DOHH2 (cell line): ENCODE measurements at regions not wholly inside any gene's neighbourhood (a gene's known extent, or its start where the extent isn't known, plus 50 kb on each side); places are given as distances from the start of the nearest gene placed in this dataset.

Source experiments
- H3F3A ChIP-seq: fragments of 200-600 bp; sonication (generic), shearing (Covaris generic); 2 replicates; pipeline ENCODE4 v1.6.0; 2016; ENCODE audit warnings: antibody characterized with exemption, mild to moderate bottlenecking; ENCODE audit not compliant: control insufficient read depth, insufficient read depth
- H3K27ac ChIP-seq: fragments of 200-600 bp; sonication (generic); 2 replicates; pipeline ENCODE4 v1.5.1; 2014; ENCODE audit warnings: low read depth, mild to moderate bottlenecking, low read length, moderate library complexity
- H3K27me3 ChIP-seq: fragments of 200-600 bp; sonication (generic); 2 replicates; pipeline ENCODE4 v1.6.1; 2014; ENCODE audit warnings: mild to moderate bottlenecking, low read length, mixed read lengths; ENCODE audit not compliant: control insufficient read depth
- H3K36me3 ChIP-seq: fragments of 200-600 bp; sonication (generic); 2 replicates; pipeline ENCODE4 v1.6.1; 2014; ENCODE audit warnings: mild to moderate bottlenecking, low read length, moderate library complexity, mixed read lengths; ENCODE audit not compliant: control insufficient read depth
- H3K4me1 ChIP-seq: fragments of 200-600 bp; sonication (generic); 2 replicates; pipeline ENCODE4 v1.6.1; 2014; ENCODE audit warnings: mild to moderate bottlenecking, low read length, mixed read lengths; ENCODE audit not compliant: control insufficient read depth
- H3K4me2 ChIP-seq: fragments of 200-600 bp; sonication (generic); 2 replicates; pipeline ENCODE4 v1.6.0; 2014; ENCODE audit warnings: mild to moderate bottlenecking, low read length, moderate library complexity
- H3K4me3 ChIP-seq: fragments of 200-600 bp; sonication (generic); 2 replicates; pipeline ENCODE4 v1.5.1; 2014; ENCODE audit warnings: mild to moderate bottlenecking, low read length, mixed read lengths
- H3K79me2 ChIP-seq: fragments of 200-600 bp; sonication (generic); 2 replicates; pipeline ENCODE4 v1.6.1; 2014; ENCODE audit warnings: mild to moderate bottlenecking, low read length, mixed read lengths; ENCODE audit not compliant: control insufficient read depth
- H3K9me2 ChIP-seq: fragments of 200-600 bp; sonication (generic); replicated peaks from 2 replicates; pipeline ENCODE4 v1.6.1; 2014; ENCODE audit warnings: mild to moderate bottlenecking, low read length, mixed read lengths; ENCODE audit not compliant: control insufficient read depth
- H3K9me3 ChIP-seq: fragments of 200-600 bp; sonication (generic); 2 replicates; pipeline ENCODE4 v1.6.1; 2014; ENCODE audit warnings: antibody characterized with exemption, low read length, mixed read lengths; ENCODE audit not compliant: control insufficient read depth, insufficient read depth
- H4K20me1 ChIP-seq: fragments of 200-600 bp; sonication (generic); 2 replicates; pipeline ENCODE4 v1.6.0; 2014; ENCODE audit warnings: low read depth, mild to moderate bottlenecking, antibody characterized with exemption, low read length, moderate library complexity; ENCODE audit not compliant: control insufficient read depth, insufficient read depth
- EZH2phosphoT487 ChIP-seq: fragments of 200-600 bp; sonication (generic); IDR thresholded peaks from 2 replicates; pipeline ENCODE4 v1.6.1; 2017; ENCODE audit warnings: borderline replicate concordance, mild to moderate bottlenecking, antibody characterized with exemption, low read length, moderate library complexity, mixed read lengths
- TF ChIP-seq, protein P1 (sequence below): fragments of 200-600 bp; sonication (generic); IDR thresholded peaks from one replicate; pipeline ENCODE4 v1.5.1; 2014; ENCODE audit warnings: antibody characterized with exemption, mild to moderate bottlenecking, low read depth, low read length; ENCODE audit not compliant: poor library complexity, severe bottlenecking

DNA sequence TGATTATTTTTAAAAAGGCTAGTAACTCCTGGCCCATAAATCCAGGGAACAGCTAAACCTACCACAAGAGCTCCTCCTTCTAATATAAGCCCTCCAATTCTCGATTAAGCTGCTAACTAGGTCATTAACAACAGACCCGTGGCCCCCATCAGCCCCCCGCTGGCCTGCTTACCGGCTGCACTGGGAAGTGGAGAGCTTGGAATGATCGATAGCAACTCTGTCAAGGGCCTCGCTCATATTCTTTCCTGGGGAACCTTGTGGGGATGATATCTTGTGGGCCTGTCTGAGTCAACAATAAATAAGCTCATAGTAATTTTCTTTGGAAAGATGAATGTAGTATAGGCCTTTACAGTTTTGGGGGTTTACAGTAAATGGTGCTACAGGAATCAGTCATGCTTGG is 353.5 kb downstream of the TCERG1L start:
- Histone ChIP-seq H3K79me2 (no peaks in the 10 kb centered on the region), H3F3A (no peaks in the 10 kb centered on the region), H3K4me1 (no peaks in the 10 kb centered on the region), H3K27ac (no peak overlapping the region), H3K4me2 (no peak overlapping the region), H3K36me3 (no peaks in the 10 kb centered on the region), H3K4me3 (no peak overlapping the region), H3K27me3 (no peaks in the 10 kb centered on the region), H3K9me3 (peaks cover 5% of the 10 kb centered on the region; the same call in 1 of the 2 replicates), H4K20me1 (no peaks in the 10 kb centered on the region), H3K9me2 (no peaks in the 10 kb centered on the region)
- no peak for TF ChIP-seq EZH2phosphoT487
- TF ChIP-seq, protein P1, sequence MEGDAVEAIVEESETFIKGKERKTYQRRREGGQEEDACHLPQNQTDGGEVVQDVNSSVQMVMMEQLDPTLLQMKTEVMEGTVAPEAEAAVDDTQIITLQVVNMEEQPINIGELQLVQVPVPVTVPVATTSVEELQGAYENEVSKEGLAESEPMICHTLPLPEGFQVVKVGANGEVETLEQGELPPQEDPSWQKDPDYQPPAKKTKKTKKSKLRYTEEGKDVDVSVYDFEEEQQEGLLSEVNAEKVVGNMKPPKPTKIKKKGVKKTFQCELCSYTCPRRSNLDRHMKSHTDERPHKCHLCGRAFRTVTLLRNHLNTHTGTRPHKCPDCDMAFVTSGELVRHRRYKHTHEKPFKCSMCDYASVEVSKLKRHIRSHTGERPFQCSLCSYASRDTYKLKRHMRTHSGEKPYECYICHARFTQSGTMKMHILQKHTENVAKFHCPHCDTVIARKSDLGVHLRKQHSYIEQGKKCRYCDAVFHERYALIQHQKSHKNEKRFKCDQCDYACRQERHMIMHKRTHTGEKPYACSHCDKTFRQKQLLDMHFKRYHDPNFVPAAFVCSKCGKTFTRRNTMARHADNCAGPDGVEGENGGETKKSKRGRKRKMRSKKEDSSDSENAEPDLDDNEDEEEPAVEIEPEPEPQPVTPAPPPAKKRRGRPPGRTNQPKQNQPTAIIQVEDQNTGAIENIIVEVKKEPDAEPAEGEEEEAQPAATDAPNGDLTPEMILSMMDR = no peak

DNA sequence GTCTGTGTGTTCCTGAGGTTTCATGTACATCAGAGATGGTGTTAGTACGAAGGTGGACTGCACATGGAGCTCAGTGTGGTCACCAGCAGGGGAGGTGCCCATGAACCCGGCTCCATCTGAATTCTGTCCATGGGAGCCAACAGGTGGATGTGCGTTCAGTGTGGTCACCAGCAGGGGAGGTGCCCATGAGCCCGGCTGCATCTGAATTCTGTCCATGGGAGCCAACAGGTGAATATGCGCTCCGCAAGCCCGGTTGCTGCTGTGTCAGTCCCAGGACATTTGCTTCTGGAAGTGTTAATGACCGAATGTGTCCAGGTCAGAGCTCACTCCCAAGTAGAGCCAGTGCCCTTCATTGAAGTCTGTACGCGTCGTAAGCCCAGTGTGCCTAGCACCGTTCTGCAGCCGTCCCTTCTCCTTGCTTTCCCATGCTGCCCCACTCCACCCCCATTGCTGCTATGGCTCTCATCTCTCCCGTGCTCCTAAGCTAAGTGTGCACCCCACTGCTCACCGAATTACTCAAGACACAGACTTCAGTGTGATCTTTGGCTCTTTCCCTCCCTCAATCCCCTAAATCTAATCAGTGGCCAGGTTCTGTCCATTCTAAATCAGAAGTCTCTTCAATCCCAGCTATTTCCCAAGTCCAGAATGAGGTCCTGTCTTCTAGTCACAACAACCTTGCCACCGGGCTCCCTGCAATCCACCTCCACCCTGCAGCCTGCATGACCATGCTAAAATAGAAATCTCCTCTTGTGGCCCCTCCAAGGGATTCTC is 352.4 kb downstream of the TCERG1L start:
- no peak overlapping the region for H3K4me3 ChIP-seq
- H3F3A ChIP-seq = no peaks in the 10 kb centered on the region
- no peak overlapping the region for H3K27ac ChIP-seq
- H3K36me3 ChIP-seq = no peaks in the 10 kb centered on the region
- peaks cover 5% of the 10 kb centered on the region; the same call in 1 of the 2 replicates for H3K9me3 ChIP-seq
- H3K9me2 ChIP-seq = no peaks in the 10 kb centered on the region
- no peaks in the 10 kb centered on the region for H3K27me3 ChIP-seq
- no peaks in the 10 kb centered on the region for H4K20me1 ChIP-seq
- no peaks in the 10 kb centered on the region for H3K4me1 ChIP-seq
- no peak overlapping the region for H3K4me2 ChIP-seq
- H3K79me2 ChIP-seq = no peaks in the 10 kb centered on the region
- no peak for TF ChIP-seq EZH2phosphoT487
- TF ChIP-seq, protein P1 = no peak

DNA sequence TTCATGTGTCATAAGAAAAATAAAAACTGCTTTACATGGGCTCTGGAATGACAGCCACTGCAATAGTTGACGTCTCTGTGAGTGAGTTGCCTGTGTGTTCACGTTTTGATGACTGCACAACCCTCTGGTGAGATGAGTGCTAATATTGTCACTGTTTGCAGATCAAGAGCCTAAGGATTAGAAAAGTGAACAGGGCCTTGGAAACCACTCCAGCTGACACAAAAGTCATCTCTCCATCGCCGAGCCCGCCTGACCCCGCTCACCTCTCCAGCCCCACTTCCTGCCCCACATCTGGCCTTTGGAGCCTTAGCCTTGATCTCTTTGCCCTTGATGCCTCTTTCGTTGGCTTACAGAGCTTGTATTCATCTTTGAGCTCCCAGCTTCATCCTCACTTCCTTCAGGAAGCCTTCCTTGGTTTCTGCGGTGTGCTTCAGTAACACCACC is 351.7 kb downstream of the TCERG1L start:
- TF ChIP-seq, protein P1 = no peak
- TF ChIP-seq EZH2phosphoT487 = no peak
- Histone ChIP-seq H3K36me3 (no peaks in the 10 kb centered on the region), H4K20me1 (no peaks in the 10 kb centered on the region)

More for the DNA sequence above, 351.7 kb downstream of the TCERG1L start:
- H3K27ac ChIP-seq = no peak overlapping the region
- no peaks in the 10 kb centered on the region for H3K27me3 ChIP-seq
- no peaks in the 10 kb centered on the region for H3K4me1 ChIP-seq
- no peak overlapping the region for H3K4me3 ChIP-seq
- peaks cover 5% of the 10 kb centered on the region; the same call in 1 of the 2 replicates for H3K9me3 ChIP-seq
- no peaks in the 10 kb centered on the region for H3K9me2 ChIP-seq
- no peaks in the 10 kb centered on the region for H3F3A ChIP-seq
- H3K4me2 ChIP-seq = no peak overlapping the region
- H3K79me2 ChIP-seq = no peaks in the 10 kb centered on the region
